GM12878 (cell line): ENCODE measurements at regions not wholly inside any gene's neighbourhood (a gene's known extent, or its start where the extent isn't known, plus 50 kb on each side); places are given as distances from the start of the nearest gene placed in this dataset.

Source experiments
- CTCF ChIP-seq, 3 experiments: IDR thresholded peaks in 2 of 3; conservative IDR thresholded peaks in 1 of 3; 2 replicates each; pipeline ENCODE4 v1.5.1; 2011; ENCODE audit warnings: low read depth in 3 of 3, low read length in 3 of 3, mild to moderate bottlenecking in 3 of 3, control low read depth in 2 of 3, moderate library complexity in 2 of 3, inconsistent platforms in 1 of 3, mixed read lengths in 1 of 3; ENCODE audit not compliant: control insufficient read depth in 2 of 3, insufficient read depth in 1 of 3; ENCODE audit errors: extremely low read depth in 1 of 3
- EP300 ChIP-seq, 2 experiments: fragments of 150-350 bp in 1 of 2; IDR thresholded peaks; 2 replicates each; pipeline ENCODE4 v1.6.1; 2011 to 2012; ENCODE audit warnings: low read depth in 2 of 2, low read length in 2 of 2, borderline replicate concordance in 1 of 2, improper control_type of control experiment in 1 of 2, inconsistent platforms in 1 of 2; ENCODE audit not compliant: control insufficient read depth in 1 of 2
- ETV6 ChIP-seq, 2 experiments: fragments of 450-650 bp in 1 of 2; IDR thresholded peaks in 1 of 2; conservative IDR thresholded peaks in 1 of 2; 2 replicates each; pipeline ENCODE4 v1.6.1; 2014; ENCODE audit warnings: antibody characterized with exemption in 1 of 2, borderline replicate concordance in 1 of 2, low read depth in 1 of 2, mild to moderate bottlenecking in 1 of 2, moderate library complexity in 1 of 2
- POLR2A ChIP-seq: IDR thresholded peaks from 2 replicates; pipeline ENCODE4 v1.6.1; 2011; ENCODE audit warnings: low read depth, mild to moderate bottlenecking, low read length
- TAF1 ChIP-seq: IDR thresholded peaks from 2 replicates; pipeline ENCODE4 v1.6.1; 2011; ENCODE audit warnings: mild to moderate bottlenecking, low read depth, low read length, borderline replicate concordance
- ZNF207 ChIP-seq: fragments of 450-650 bp; IDR thresholded peaks from 2 replicates; pipeline ENCODE4 v1.6.1; 2014; ENCODE audit warnings: antibody characterized with exemption, mild to moderate bottlenecking, borderline replicate concordance

- TF ChIP-seq EP300 (IDR thresholded peaks at IDR 0.05; ENCODE audit: borderline replicate concordance in 1 of 2, control insufficient read depth in 1 of 2, low read depth in 2 of 2, low read length in 2 of 2) (no peak), POLR2A (no peak), ZNF207 (no peak), CTCF (IDR thresholded peaks at IDR 0.05 in 2 of 3, conservative IDR thresholded peaks at IDR 0.05 in 1 of 3; ENCODE audit: control insufficient read depth in 2 of 3, extremely low read depth in 1 of 3, insufficient read depth in 1 of 3, low read depth in 3 of 3, low read length in 3 of 3) (no peak), ETV6 (conservative IDR thresholded peaks at IDR 0.05 in 1 of 2, IDR thresholded peaks at IDR 0.05 in 1 of 2; ENCODE audit: borderline replicate concordance in 1 of 2, low read depth in 1 of 2) (no peak), TAF1 (no peak)
These were observed 285.4 kb upstream of the HS6ST1 start for GRCh38 chr2:128604045-128604444.
